ENCODE measurements at regions not wholly inside any gene's neighbourhood (a gene's known extent, or its start where the extent isn't known, plus 50 kb on each side); places are given as distances from the start of the nearest gene placed in this dataset.
A peak's percentile ranks its signal among the peaks of the same experiment; 100 is the strongest.

DNA sequence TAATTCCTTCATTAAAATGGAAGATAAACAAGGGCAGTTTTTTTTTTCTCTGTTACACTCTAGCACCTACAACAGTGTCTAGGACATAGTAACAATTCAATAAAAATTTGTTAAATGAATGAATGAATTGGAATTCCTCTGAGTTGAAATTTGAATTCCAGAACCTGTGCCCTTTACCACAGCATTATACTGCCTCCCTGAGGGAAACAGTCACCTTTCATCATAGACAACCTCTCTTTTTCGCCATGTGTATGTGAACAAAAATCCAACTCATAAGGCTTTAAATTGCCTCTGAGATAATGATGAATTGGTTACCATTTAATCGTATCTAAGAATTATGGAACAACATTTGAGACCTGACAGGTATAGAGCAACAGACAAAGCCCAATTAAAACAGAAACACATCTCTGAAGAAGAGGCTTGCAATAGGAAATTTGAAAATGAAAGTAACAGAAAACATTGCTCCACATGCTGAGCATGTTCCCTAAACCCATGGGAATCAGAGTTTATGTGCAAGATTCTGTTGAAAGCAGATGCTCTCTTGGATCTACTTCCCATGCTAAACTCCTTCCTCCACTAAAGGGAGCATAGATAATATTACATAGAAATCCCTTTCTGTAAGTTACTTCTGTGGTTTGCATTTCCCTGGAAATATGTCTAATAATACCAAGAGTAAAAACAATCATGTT is 657.8 kb downstream of the GALC start:
- TF ChIP-seq, protein P1, sequence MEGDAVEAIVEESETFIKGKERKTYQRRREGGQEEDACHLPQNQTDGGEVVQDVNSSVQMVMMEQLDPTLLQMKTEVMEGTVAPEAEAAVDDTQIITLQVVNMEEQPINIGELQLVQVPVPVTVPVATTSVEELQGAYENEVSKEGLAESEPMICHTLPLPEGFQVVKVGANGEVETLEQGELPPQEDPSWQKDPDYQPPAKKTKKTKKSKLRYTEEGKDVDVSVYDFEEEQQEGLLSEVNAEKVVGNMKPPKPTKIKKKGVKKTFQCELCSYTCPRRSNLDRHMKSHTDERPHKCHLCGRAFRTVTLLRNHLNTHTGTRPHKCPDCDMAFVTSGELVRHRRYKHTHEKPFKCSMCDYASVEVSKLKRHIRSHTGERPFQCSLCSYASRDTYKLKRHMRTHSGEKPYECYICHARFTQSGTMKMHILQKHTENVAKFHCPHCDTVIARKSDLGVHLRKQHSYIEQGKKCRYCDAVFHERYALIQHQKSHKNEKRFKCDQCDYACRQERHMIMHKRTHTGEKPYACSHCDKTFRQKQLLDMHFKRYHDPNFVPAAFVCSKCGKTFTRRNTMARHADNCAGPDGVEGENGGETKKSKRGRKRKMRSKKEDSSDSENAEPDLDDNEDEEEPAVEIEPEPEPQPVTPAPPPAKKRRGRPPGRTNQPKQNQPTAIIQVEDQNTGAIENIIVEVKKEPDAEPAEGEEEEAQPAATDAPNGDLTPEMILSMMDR (IDR thresholded peaks at IDR 0.05) = peak in 3 of 7 experiments; percentile 14 to 26 (median 23)
- TF ChIP-seq POLR2A (IDR thresholded peaks at IDR 0.05) = no peak

Measured in body of pancreas (tissue), 4 donors.